Muscle layer of colon (tissue), 2 donors: ENCODE measurements at regions not wholly inside any gene's neighbourhood (a gene's known extent, or its start where the extent isn't known, plus 50 kb on each side); places are given as distances from the start of the nearest gene placed in this dataset.
A peak's percentile ranks its signal among the peaks of the same experiment; 100 is the strongest.
"Not testable (repeated sequence)": the region's sequence is repeated elsewhere in the genome, so short reads cannot be mapped to it uniquely, and the experiment has no call there.

Experiments used
- H3K27ac ChIP-seq: one replicate; pipeline ENCODE4 v1.7.0; 2013; ENCODE audit warnings: low read depth, mild to moderate bottlenecking, low read length, moderate library complexity
- H3K27me3 ChIP-seq, 2 donors: one replicate each; pipeline ENCODE4 v1.7.0; 2013; ENCODE audit warnings: low read length in 2 of 2, mild to moderate bottlenecking in 2 of 2; ENCODE audit not compliant: insufficient read depth in 2 of 2, control insufficient read depth in 1 of 2
- H3K36me3 ChIP-seq: one replicate; pipeline ENCODE4 v1.7.0; 2013; ENCODE audit warnings: mild to moderate bottlenecking, low read length; ENCODE audit not compliant: insufficient read depth
- H3K4me1 ChIP-seq: one replicate; pipeline ENCODE4 v1.7.0; 2013; ENCODE audit warnings: mild to moderate bottlenecking, low read length; ENCODE audit not compliant: insufficient read depth
- H3K4me3 ChIP-seq, 2 donors: one replicate each; pipeline ENCODE4 v1.7.0; 2013; ENCODE audit warnings: low read length in 2 of 2, low read depth in 1 of 2, mild to moderate bottlenecking in 1 of 2, moderate library complexity in 1 of 2
- H3K9ac ChIP-seq: one replicate; pipeline ENCODE4 v1.7.0; 2013; ENCODE audit warnings: low read length
- H3K9me3 ChIP-seq: one replicate; pipeline ENCODE4 v1.7.0; 2013; ENCODE audit warnings: mild to moderate bottlenecking, low read length
- donor health status: abdominal sarcoma.
- donor health status: Adenocarcinoma of cecum.

- not testable (repeated sequence) for H3K4me3 ChIP-seq, H3K36me3 ChIP-seq, H3K9me3 ChIP-seq, H3K4me1 ChIP-seq, H3K9ac ChIP-seq, H3K27ac ChIP-seq, H3K27me3 ChIP-seq
Observed at GRCh38 chr12:54105809-54106208, 52.2 kb downstream of the HOXC4 start.

DNA sequence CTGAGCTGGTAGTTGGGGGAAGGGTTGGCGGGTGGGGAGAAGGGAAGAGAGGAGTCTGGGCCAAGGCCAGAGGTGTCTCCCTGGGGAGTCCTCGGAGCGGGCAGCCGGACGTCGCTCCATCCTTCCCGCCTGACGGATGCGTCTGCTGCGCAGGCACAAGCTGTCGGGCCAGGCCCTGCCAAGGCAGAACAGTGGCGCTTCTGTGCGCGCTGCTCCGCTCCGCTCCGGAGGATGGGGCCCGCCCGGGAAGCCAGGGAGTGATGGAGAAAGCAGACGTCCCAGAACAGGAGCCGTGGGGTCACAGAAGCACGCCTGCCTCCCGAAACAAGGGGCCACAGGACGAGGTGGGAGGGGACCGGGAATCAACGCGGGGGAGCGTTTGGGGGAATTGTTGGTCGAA is 52.6 kb downstream of the HOXC4 start:
- not testable (repeated sequence) for H3K9me3 ChIP-seq, H3K4me3 ChIP-seq, H3K27ac ChIP-seq, H3K27me3 ChIP-seq, H3K4me1 ChIP-seq, H3K36me3 ChIP-seq, H3K9ac ChIP-seq

DNA sequence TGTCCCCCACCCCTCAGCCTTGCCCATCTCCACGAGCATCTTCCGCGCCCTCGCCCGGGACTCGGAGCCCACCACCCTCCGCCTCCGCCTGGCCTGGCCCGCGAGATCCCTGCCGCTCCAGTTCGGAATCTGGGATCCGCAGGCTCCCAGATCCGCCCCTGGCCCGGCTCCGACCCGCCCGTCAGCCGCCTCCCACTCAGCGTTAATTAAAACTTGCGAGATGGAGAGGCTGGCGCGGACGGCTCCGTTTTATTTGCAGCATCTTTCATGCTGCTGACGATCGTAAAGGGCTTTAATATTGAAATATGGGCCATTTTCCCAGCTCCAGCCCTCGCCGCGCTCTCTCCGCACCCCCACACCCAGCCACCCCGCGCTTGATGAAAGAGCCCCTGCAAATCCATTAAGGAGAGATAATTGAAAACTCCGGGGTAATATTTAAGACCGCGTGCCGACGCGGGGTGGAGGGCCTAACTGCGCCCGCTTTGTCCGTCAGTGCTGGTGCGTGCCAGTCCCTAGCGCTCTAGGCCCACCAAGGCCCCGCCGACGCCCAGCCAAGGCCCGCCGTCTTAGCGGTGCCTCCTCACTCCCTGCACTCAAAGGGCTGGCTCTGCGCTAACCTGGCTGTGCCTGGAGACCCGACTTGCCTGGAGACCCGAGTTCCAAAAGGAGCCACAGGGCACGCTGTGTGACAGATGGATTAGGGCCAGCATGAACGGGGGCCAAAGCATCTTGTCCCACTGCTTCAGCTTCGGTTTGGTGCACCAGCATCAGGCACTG is 53.4 kb downstream of the HOXC4 start:
- not testable (repeated sequence) for H3K27me3 ChIP-seq

DNA sequence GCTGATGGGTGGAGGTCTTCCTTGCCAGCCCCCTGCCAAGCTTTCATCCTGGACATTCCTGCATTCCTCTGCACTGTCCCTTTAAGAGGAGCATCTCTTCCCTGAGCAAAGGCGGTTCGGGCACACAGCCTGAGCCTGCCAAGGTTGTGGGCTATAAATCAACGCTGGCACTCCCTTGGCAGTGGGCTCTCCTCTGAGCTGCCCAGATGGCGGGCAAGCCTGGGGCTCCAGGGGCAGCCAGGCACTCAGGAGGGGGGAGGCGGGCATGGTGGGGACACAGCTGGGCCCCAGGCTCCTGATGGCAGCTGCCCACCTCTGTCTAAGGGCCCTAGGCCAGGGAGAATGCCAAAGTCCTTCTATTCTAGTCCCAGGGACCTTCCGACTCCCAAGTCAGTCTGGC is 58.7 kb downstream of the HOXC4 start:
- H3K4me1 ChIP-seq, H3K4me3 ChIP-seq, H3K9me3 ChIP-seq, H3K27ac ChIP-seq, H3K36me3 ChIP-seq, H3K27me3 ChIP-seq, H3K9ac ChIP-seq: not testable (repeated sequence)

More for the DNA sequence above, 53.4 kb downstream of the HOXC4 start:
- not testable (repeated sequence) for H3K4me1 ChIP-seq, H3K4me3 ChIP-seq, H3K9ac ChIP-seq, H3K27ac ChIP-seq, H3K36me3 ChIP-seq, H3K9me3 ChIP-seq

DNA sequence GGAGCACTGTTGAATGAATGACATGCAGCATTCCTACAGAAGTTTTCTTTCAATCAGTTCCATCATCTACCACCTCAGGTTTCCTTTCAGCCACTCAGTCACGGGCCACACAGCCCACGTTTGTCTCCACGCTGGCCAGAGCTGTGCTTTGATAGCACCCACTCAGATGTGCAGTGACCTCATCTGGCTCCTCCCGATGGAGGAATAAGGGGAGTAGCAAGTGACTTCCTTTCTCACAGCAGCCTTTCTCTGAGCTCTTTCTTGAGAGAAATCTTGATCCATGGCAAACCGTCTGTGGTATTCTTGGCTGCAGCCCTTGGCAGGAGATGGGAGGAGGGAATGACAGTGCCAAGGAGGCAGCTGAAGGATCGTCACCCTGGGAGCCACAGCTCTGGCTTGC is 62.4 kb downstream of the HOXC4 start:
- not testable (repeated sequence) for H3K36me3 ChIP-seq, H3K9ac ChIP-seq, H3K4me1 ChIP-seq, H3K27ac ChIP-seq, H3K9me3 ChIP-seq, H3K4me3 ChIP-seq, H3K27me3 ChIP-seq

DNA sequence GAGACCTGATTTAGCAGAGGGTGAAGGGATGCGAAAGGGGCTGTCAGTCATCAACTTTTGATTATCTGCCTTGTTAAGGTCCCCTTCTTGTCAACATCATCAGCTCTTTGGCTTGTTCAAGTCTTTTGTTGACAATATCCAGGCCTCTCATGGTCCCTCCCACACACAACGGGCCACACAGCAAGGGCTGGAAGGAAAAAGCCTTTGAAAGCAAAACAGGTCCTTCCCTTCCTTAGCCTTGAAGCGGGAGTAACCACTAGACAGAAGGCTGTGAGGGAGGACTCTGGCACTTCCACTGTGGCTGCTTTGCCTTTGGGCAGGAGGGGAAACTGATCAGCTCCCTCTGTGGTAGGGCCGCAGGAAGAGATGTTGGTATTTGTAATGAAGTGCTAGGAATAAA is 63.8 kb downstream of the HOXC4 start:
- not testable (repeated sequence) for H3K4me1 ChIP-seq, H3K9ac ChIP-seq, H3K36me3 ChIP-seq

DNA sequence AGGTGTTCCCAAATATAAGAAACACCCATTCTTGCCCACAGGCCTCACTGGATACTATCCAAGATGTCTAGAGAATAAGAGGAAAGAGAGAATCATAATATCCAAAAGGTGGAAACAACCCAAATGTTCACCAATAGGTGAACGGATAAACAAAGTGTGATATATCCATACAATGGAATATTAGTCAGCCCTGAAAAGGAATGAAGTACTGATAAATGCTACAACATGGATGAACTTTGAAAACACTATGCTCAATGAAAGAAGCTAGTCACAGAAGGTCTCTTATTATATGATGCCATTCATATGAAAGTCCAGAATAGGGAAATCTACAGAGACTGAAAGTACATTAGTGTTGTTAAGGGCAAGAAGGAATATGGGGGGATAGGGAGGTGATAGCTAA is 65.4 kb downstream of the HOXC4 start:
- not testable (repeated sequence) for H3K27me3 ChIP-seq, H3K27ac ChIP-seq, H3K4me1 ChIP-seq, H3K9me3 ChIP-seq, H3K9ac ChIP-seq, H3K4me3 ChIP-seq, H3K36me3 ChIP-seq

More for the DNA sequence above, 63.8 kb downstream of the HOXC4 start:
- H3K27me3 ChIP-seq, H3K27ac ChIP-seq, H3K4me3 ChIP-seq, H3K9me3 ChIP-seq: not testable (repeated sequence)

DNA sequence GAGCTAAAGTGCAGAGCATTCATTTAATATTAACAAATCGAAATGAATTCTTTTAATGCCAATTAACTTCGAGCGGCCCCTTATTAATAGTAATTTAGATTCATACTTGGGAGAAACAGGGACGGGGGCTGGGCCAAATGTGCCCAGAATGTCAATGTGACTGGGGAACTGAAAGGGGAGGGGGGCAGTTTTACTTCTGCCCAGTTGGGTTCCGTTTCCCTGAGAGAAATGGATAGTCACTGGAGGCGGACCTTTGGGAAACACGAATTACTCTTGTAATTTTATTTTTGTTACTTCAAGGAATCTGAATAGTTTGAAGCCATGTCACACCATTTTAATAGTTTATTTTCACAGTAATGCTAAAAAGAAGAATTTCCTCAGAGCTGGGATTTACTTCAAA is 64.8 kb downstream of the SMUG1 start:
- H3K4me1 ChIP-seq, H3K9ac ChIP-seq, H3K27ac ChIP-seq, H3K4me3 ChIP-seq, H3K9me3 ChIP-seq, H3K36me3 ChIP-seq: not testable (repeated sequence)
- peaks cover 10 to 12% of the 10 kb centered on the region in 2 donors for H3K27me3 ChIP-seq

- H3K4me1 ChIP-seq, H3K27ac ChIP-seq, H3K36me3 ChIP-seq, H3K9me3 ChIP-seq, H3K9ac ChIP-seq: not testable (repeated sequence)
- H3K27me3 ChIP-seq, result peaks cover 10 to 12% of the 10 kb centered on the region in 2 donors
- peak overlapping the region; percentile 56 to 81 for H3K4me3 ChIP-seq
Observed at GRCh38 chr12:54125708-54126028, 63.1 kb downstream of the SMUG1 start.

GRCh38 chr12:54126029-54126695 is 62.6 kb downstream of the SMUG1 start:
- no peaks in the 10 kb centered on the region for H3K36me3 ChIP-seq
- peak overlapping the region; percentile 56 to 81 for H3K4me3 ChIP-seq
- peaks cover 10 to 12% of the 10 kb centered on the region in 2 donors for H3K27me3 ChIP-seq
- H3K4me1 ChIP-seq, result peaks cover 6% of the 10 kb centered on the region
- H3K9me3 ChIP-seq, result no peaks in the 10 kb centered on the region
- H3K9ac ChIP-seq, result peak overlapping the region; percentile 61
- H3K27ac ChIP-seq, result peak overlapping the region; percentile 35

DNA sequence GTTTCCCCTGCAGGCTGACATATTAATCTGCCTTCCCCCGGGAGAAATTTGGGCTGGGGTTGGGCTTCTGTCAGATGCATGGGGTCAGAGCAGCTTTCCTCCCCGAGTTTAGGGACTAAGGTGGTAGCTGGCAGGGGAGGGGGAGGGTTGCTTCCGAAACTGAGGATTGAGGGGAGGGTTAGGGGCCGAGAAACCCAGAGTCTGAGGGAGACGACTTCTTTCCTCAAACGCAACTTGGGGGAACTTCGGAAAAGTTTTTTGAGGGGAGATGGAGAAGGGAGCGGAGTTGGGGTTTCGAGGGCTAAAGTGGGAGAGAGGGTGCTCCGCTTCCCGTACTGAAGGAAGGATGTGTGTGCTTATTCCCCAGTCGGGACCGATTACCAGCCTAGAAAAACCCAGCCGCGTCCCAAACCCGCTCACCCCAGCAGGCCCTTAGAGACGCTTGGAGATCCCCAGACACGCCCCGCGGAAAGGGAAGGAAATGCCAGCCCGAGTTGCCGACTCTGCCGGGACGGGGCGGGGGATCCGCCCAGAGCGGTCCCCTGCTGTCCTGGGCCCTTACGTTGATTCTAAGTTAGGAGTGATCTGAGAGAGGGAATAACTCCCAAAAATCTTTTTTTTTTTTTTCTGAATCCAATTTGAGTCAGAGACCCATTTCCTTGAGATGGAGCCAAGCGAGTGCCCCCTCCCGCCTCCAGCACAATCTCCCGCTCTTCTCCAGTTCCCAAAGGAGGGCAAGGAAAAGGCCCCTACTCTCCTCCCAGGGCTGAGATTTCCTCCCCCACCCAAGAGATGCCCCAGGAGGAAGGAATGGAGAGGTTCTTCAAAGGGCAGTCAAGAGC is 61.9 kb downstream of the SMUG1 start:
- peak overlapping the region; percentile 56 to 81 for H3K4me3 ChIP-seq
- no peaks in the 10 kb centered on the region for H3K36me3 ChIP-seq
- H3K27ac ChIP-seq, result peak overlapping the region; percentile 35
- peaks cover 6% of the 10 kb centered on the region for H3K4me1 ChIP-seq
- H3K9me3 ChIP-seq, result no peaks in the 10 kb centered on the region
- peak overlapping the region; percentile 61 for H3K9ac ChIP-seq
- H3K27me3 ChIP-seq, result peaks cover 10 to 12% of the 10 kb centered on the region in 2 donors
